HepG2 (cell line): ENCODE measurements at regions not wholly inside any gene's neighbourhood (a gene's known extent, or its start where the extent isn't known, plus 50 kb on each side); places are given as distances from the start of the nearest gene placed in this dataset.

Experiments
- ATAC-seq: fragments of 200-7000 bp; cut with Tn5 transposase; 3 replicates; pipeline ENCODE4 v1.9.1; 2020; ENCODE audit warnings: mild to moderate bottlenecking, moderate library complexity
- BruUV-seq: library from RNA; stranded (reverse); fragments of 400-500 nt; replicated peaks from 2 replicates; lab custom pipeline; 2021; lab: Mats Ljungman, UMichigan
- CTCF ChIA-PET: fragments of 300-600 bp; formaldehyde crosslinking; extraction: SDS; loops from one replicate; lab custom pipeline; 2021; ENCODE audit warnings: low total read pairs, inconsistent platforms, low intra/inter-chr PET ratio; lab: Yijun Ruan, JAX
- POLR2A ChIA-PET: fragments of 350-600 bp; sonication (Branson Sonifier 250); formaldehyde crosslinking; loops from one replicate; lab custom pipeline; 2020; ENCODE audit warnings: antibody characterized with exemption, inconsistent platforms; lab: Yijun Ruan, JAX
- DNase-seq: peaks from one replicate; pipeline ENCODE4 v3.0.0-alpha.2; 2015; ENCODE audit warnings: low spot score
- FAIRE-seq: peaks from 3 replicates; lab custom pipeline; 2011; peaks lifted over from hg19 to GRCh38; lab: Jason Lieb, UNC
- H2AFZ ChIP-seq: one replicate; pipeline ENCODE4 v1.6.1; 2011; ENCODE audit warnings: low read length, inconsistent platforms
- H3K27ac ChIP-seq: fragments of 300-600 bp; 3 replicates; pipeline ENCODE4 v1.8.0; 2011; ENCODE audit warnings: mixed run types, mild to moderate bottlenecking, mixed read lengths, low read length, inconsistent platforms; ENCODE audit not compliant: insufficient read depth; ENCODE audit errors: extremely low read length
- H3K27me3 ChIP-seq, 2 experiments: fragments of 200-600 bp in 1 of 2; 2 replicates in 1 of 2; 3 replicates in 1 of 2; pipeline versions ENCODE4 v1.6.0 to v1.8.0; 2011; ENCODE audit warnings: low read length in 2 of 2, mild to moderate bottlenecking in 2 of 2, moderate library complexity in 2 of 2, inconsistent platforms in 1 of 2; ENCODE audit not compliant: insufficient read depth in 2 of 2, control insufficient read depth in 1 of 2
- H3K36me3 ChIP-seq, 2 experiments: fragments of 200-600 bp in 1 of 2; replicated peaks in 1 of 2; 2 replicates in 1 of 2; 3 replicates in 1 of 2; pipeline versions ENCODE4 v1.5.1 to v1.8.0; 2011; ENCODE audit warnings: low read length in 2 of 2, inconsistent platforms in 1 of 2; ENCODE audit not compliant: insufficient read depth in 2 of 2, control insufficient read depth in 1 of 2
- H3K4me1 ChIP-seq: 2 replicates; pipeline ENCODE4 v1.5.1; 2012; ENCODE audit warnings: low read length, inconsistent platforms; ENCODE audit not compliant: insufficient read depth
- H3K4me2 ChIP-seq: 2 replicates; pipeline ENCODE4 v1.6.0; 2011; ENCODE audit warnings: low read depth, low read length, inconsistent platforms
- H3K4me3 ChIP-seq, 3 experiments: fragments of 200-600 bp in 1 of 3; sonication (generic), shearing (Covaris generic) in 1 of 3; replicated peaks in 1 of 3; 2 replicates each; pipeline ENCODE4 v1.5.1; 2011 to 2016; ENCODE audit warnings: low read length in 3 of 3, inconsistent platforms in 2 of 3, low read depth in 2 of 3, mild to moderate bottlenecking in 2 of 3, control low read depth in 1 of 3, mixed read lengths in 1 of 3; ENCODE audit not compliant: insufficient read depth in 1 of 3
- H3K79me2 ChIP-seq: one replicate; pipeline ENCODE4 v1.6.1; 2011; ENCODE audit warnings: low read length, inconsistent platforms; ENCODE audit not compliant: insufficient read depth
- H3K9ac ChIP-seq: 2 replicates; pipeline ENCODE4 v1.6.0; 2011; ENCODE audit warnings: mild to moderate bottlenecking, low read depth, low read length, inconsistent platforms; ENCODE audit not compliant: insufficient read depth
- H3K9me3 ChIP-seq: 2 replicates; pipeline ENCODE4 v1.5.1; 2012; ENCODE audit warnings: mild to moderate bottlenecking, low read length
- H4K20me1 ChIP-seq: 2 replicates; pipeline ENCODE4 v1.6.0; 2011; ENCODE audit warnings: inconsistent platforms, mild to moderate bottlenecking, low read length, moderate library complexity; ENCODE audit not compliant: insufficient read depth
- FOXO4 ChIP-seq: sonication (generic); formaldehyde crosslinking; conservative IDR thresholded peaks from 2 replicates; pipeline ENCODE4 v1.8.1; 2023; ENCODE audit warnings: missing genetic modification reagents
- MAF1 ChIP-seq: sonication (generic); formaldehyde crosslinking; IDR thresholded peaks from 2 replicates; pipeline ENCODE4 v1.5.0; 2020; ENCODE audit warnings: missing genetic modification reagents, borderline replicate concordance
- THRA ChIP-seq: sonication (generic); formaldehyde crosslinking; IDR thresholded peaks from 2 replicates; pipeline ENCODE4 v1.4.0; 2020; ENCODE audit warnings: missing genetic modification reagents, borderline replicate concordance
- ZNF329 ChIP-seq: sonication (generic); formaldehyde crosslinking; IDR thresholded peaks from 2 replicates; pipeline ENCODE4 v1.9.0; 2021; ENCODE audit warnings: low read depth, mild to moderate bottlenecking, missing genetic modification reagents
- WGBS: methylation state at CpG from one replicate; pipeline ENCODE4 v1.1.6; 2017; ENCODE audit warnings: low lambda C conversion rate; 5-methylcytosine and 5-hydroxymethylcytosine counted together
- in situ Hi-C: cut with HindIII; loops from 2 replicates; pipeline ENCODE4 v1.10.0; 2017; ENCODE audit warnings: low pct_unique_long_range_greater_than_20kb; ENCODE audit not compliant: extremely low pct_ligation_motif_present
- intact Hi-C: fragments of 100-400 bp; cut with micrococcal nuclease; formaldehyde crosslinking; loops from one replicate; pipeline ENCODE4 v1.10.0; 2022; ENCODE audit not compliant: unreplicated experiment
- TF ChIP-seq, protein P1 (sequence below): sonication (generic); formaldehyde crosslinking; IDR thresholded peaks from 2 replicates; pipeline ENCODE4 v1.5.0; 2020; ENCODE audit warnings: missing genetic modification reagents, mild to moderate bottlenecking, borderline replicate concordance
- TF ChIP-seq, protein P2 (sequence below): sonication (generic); formaldehyde crosslinking; IDR thresholded peaks from 2 replicates; pipeline ENCODE4 v1.4.0; 2020; ENCODE audit warnings: missing genetic modification reagents
- TF ChIP-seq, protein P3 (sequence below): sonication (generic); formaldehyde crosslinking; IDR thresholded peaks from 2 replicates; pipeline ENCODE4 v1.4.0; 2020; ENCODE audit warnings: low read depth, missing genetic modification reagents

DNA sequence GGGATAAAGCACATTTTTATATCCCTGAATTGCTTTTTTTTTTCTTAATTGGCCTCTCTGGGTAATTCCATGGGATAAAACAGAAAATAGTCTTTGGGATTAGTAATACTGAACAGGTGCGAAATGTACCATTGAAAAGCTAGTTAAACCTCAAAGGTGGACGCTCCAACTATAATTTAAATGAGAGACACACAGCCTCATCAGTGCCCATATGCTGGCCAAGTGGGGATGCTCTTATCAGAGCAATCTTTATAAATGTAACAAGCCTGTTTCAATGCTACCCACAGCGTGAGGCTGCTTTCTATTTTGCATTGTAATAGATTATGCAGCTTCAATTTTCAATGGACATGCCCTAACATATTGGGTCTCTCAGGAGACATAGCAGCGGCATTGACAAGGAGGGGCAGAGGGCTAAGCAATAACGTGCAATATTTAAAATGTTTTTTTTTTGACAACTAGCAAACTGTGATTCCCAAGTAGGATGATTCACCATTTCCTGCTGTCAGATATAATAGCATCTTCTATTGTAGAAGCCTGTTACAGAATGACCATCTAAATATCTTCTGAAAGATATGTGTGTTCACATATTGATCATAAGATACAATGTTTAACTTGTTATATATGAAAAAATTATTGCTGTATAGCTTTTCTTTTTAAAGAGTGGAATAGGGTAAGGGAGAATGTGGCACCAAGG lies 91.3 kb upstream of the BET1 start (continued):
- TF ChIP-seq THRA (CRISPR knock-in tag), result no peak
- TF ChIP-seq, protein P1, sequence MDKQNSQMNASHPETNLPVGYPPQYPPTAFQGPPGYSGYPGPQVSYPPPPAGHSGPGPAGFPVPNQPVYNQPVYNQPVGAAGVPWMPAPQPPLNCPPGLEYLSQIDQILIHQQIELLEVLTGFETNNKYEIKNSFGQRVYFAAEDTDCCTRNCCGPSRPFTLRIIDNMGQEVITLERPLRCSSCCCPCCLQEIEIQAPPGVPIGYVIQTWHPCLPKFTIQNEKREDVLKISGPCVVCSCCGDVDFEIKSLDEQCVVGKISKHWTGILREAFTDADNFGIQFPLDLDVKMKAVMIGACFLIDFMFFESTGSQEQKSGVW (CRISPR knock-in tag), result no peak
- TF ChIP-seq, all 625 proteins: peak for 0

DNA sequence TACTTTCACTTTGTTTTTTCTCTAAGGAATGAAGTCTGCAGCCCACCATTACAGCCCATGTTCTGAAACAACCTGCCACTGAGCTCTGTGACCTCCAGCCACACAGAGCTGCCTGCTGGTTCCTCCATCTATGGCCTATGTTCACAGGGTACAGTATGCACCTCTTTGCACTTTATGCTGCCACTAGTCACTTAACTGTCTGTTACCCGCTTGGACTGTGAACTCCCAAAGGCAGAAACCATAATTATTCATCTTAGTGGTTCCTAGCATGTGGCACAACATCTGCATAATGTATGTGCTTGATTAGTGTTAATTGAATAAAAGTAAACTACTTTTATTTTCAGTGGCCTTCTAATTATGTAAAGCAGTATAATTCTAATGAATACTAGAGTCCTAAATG lies 95.5 kb upstream of the BET1 start:
- CTCF ChIA-PET, result no interaction called here

More for the DNA sequence above, 95.5 kb upstream of the BET1 start:
- no peak overlapping the region for H3K4me3 ChIP-seq
- no peak overlapping the region for H2AFZ ChIP-seq
- no TSS peak for BruUV-seq
- H3K4me2 ChIP-seq, result no peak overlapping the region
- FAIRE-seq, result no peak
- POLR2A ChIA-PET, result no interaction called here
- intact Hi-C loops, result no loop called here
- WGBS, result 7% methylated on average over 1 of the region's 1 CpG
- no peaks in the 10 kb centered on the region for H4K20me1 ChIP-seq
- H3K27me3 ChIP-seq, result no peaks in the 10 kb centered on the region
- no peak for DNase-seq
- TF ChIP-seq ZNF329 (no peak), MAF1 (no peak), FOXO4 (no peak)
- TF ChIP-seq, protein P2, sequence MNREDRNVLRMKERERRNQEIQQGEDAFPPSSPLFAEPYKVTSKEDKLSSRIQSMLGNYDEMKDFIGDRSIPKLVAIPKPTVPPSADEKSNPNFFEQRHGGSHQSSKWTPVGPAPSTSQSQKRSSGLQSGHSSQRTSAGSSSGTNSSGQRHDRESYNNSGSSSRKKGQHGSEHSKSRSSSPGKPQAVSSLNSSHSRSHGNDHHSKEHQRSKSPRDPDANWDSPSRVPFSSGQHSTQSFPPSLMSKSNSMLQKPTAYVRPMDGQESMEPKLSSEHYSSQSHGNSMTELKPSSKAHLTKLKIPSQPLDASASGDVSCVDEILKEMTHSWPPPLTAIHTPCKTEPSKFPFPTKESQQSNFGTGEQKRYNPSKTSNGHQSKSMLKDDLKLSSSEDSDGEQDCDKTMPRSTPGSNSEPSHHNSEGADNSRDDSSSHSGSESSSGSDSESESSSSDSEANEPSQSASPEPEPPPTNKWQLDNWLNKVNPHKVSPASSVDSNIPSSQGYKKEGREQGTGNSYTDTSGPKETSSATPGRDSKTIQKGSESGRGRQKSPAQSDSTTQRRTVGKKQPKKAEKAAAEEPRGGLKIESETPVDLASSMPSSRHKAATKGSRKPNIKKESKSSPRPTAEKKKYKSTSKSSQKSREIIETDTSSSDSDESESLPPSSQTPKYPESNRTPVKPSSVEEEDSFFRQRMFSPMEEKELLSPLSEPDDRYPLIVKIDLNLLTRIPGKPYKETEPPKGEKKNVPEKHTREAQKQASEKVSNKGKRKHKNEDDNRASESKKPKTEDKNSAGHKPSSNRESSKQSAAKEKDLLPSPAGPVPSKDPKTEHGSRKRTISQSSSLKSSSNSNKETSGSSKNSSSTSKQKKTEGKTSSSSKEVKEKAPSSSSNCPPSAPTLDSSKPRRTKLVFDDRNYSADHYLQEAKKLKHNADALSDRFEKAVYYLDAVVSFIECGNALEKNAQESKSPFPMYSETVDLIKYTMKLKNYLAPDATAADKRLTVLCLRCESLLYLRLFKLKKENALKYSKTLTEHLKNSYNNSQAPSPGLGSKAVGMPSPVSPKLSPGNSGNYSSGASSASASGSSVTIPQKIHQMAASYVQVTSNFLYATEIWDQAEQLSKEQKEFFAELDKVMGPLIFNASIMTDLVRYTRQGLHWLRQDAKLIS (CRISPR knock-in tag), result no peak
- TF ChIP-seq, protein P3, sequence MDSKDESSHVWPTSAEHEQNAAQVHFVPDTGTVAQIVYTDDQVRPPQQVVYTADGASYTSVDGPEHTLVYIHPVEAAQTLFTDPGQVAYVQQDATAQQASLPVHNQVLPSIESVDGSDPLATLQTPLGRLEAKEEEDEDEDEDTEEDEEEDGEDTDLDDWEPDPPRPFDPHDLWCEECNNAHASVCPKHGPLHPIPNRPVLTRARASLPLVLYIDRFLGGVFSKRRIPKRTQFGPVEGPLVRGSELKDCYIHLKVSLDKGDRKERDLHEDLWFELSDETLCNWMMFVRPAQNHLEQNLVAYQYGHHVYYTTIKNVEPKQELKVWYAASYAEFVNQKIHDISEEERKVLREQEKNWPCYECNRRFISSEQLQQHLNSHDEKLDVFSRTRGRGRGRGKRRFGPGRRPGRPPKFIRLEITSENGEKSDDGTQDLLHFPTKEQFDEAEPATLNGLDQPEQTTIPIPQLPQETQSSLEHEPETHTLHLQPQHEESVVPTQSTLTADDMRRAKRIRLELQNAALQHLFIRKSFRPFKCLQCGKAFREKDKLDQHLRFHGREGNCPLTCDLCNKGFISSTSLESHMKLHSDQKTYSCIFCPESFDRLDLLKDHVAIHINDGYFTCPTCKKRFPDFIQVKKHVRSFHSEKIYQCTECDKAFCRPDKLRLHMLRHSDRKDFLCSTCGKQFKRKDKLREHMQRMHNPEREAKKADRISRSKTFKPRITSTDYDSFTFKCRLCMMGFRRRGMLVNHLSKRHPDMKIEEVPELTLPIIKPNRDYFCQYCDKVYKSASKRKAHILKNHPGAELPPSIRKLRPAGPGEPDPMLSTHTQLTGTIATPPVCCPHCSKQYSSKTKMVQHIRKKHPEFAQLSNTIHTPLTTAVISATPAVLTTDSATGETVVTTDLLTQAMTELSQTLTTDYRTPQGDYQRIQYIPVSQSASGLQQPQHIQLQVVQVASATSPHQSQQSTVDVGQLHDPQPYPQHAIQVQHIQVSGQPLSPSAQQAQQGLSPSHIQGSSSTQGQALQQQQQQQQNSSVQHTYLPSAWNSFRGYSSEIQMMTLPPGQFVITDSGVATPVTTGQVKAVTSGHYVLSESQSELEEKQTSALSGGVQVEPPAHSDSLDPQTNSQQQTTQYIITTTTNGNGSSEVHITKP (CRISPR knock-in tag), result no peak
- no peaks in the 10 kb centered on the region for H3K79me2 ChIP-seq
- H3K9ac ChIP-seq, result no peak overlapping the region
- H3K9me3 ChIP-seq, result no peaks in the 10 kb centered on the region
- H3K4me1 ChIP-seq, result no peaks in the 10 kb centered on the region
- in situ Hi-C loops, result no loop called here
- no peak for ATAC-seq
- no peaks in the 10 kb centered on the region for H3K36me3 ChIP-seq
- H3K27ac ChIP-seq, result no peak overlapping the region
